ENCODE measurements at regions not wholly inside any gene's neighbourhood (a gene's known extent, or its start where the extent isn't known, plus 50 kb on each side); places are given as distances from the start of the nearest gene placed in this dataset.

DNA sequence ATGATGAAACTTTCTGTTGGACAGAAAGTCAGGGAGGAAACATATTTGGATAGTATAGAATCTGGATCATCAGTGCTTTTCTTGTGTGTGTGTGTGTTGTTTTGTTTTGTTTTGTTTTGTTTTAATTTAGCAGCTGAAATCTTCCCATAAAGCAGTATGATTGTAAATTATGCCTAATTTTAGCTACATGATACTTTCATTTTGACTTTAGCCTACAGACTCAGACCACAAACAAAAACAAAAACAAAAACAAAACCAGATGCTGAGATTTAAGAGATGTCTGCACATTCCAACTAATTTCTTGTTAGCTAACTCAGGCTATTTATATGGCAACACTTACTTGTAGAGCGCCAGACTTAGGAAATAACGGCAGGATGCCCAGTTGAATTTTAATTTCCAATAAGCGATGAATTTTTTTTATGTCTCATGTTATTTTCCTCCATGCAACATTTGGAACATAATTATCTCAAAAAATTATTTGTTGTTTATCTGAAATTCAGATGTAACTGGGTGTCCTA lies 119.5 kb upstream of the TRPC7 start:
- no peak overlapping the region for H2AFZ ChIP-seq (ENCODE audit: low read length)
- no peak overlapping the region for H3K14ac ChIP-seq (ENCODE audit: insufficient read length)
- no peaks in the 10 kb centered on the region for H3K79me2 ChIP-seq (ENCODE audit: control insufficient read depth in 1 of 2, insufficient read depth in 2 of 2, low read length in 2 of 2)
- no peak overlapping the region for H3K4ac ChIP-seq (replicated peaks; ENCODE audit: insufficient read length, low read depth, low read length)
- TF ChIP-seq NRF1 (IDR thresholded peaks at IDR 0.05; ENCODE audit: low read depth, low read length) (no peak), POLR2AphosphoS5 (IDR thresholded peaks at IDR 0.05; ENCODE audit: low read depth, low read length) (no peak), PHF8 (conservative IDR thresholded peaks at IDR 0.05; ENCODE audit: low read depth, low read length) (no peak), CBX5 (IDR thresholded peaks at IDR 0.05; ENCODE audit: low read depth, low read length) (no peak), TAF7 (optimal IDR thresholded peaks at IDR 0.05; ENCODE audit: borderline replicate concordance, low read depth, low read length) (no peak), SP1 (IDR thresholded peaks at IDR 0.05; ENCODE audit: low read depth, low read length) (no peak), MAFK (IDR thresholded peaks at IDR 0.05; ENCODE audit: low read depth, low read length) (no peak), SIX5 (IDR thresholded peaks at IDR 0.05; ENCODE audit: low read depth, low read length) (no peak), KDM5A (IDR thresholded peaks at IDR 0.05; ENCODE audit: low read length) (no peak), BCL11A (IDR thresholded peaks at IDR 0.05; ENCODE audit: low read depth in 2 of 2, low read length in 2 of 2) (no peak), CREB1 (IDR thresholded peaks at IDR 0.05) (no peak)
- TF ChIP-seq, protein P1, sequence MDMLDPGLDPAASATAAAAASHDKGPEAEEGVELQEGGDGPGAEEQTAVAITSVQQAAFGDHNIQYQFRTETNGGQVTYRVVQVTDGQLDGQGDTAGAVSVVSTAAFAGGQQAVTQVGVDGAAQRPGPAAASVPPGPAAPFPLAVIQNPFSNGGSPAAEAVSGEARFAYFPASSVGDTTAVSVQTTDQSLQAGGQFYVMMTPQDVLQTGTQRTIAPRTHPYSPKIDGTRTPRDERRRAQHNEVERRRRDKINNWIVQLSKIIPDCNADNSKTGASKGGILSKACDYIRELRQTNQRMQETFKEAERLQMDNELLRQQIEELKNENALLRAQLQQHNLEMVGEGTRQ (IDR thresholded peaks at IDR 0.05; ENCODE audit: low read length), result no peak
- ChIA-PET CTCF (ENCODE audit: partially characterized antibody) (no interaction called here), POLR2A (ENCODE audit: partially characterized antibody) (no interaction called here)
- H3K56ac ChIP-seq (replicated peaks; ENCODE audit: insufficient read length, low read depth, low read length), result no peak overlapping the region
- H3K79me1 ChIP-seq (ENCODE audit: low read depth, low read length), result no peaks in the 10 kb centered on the region
- H3K4me3 ChIP-seq (ENCODE audit: extremely low read depth in 1 of 4, insufficient read depth in 2 of 4, low read depth in 3 of 4, low read length in 4 of 4), result no peak overlapping the region
- no peak overlapping the region for H2BK20ac ChIP-seq (ENCODE audit: low read length)
- no peak overlapping the region for H3K4me2 ChIP-seq (ENCODE audit: insufficient read depth in 1 of 2, low read depth in 2 of 2, low read length in 2 of 2)
- no peaks in the 10 kb centered on the region for H3K23me2 ChIP-seq (ENCODE audit: low read depth, low read length)
- FAIRE-seq, result no peak
- no peaks in the 10 kb centered on the region for H3K9me3 ChIP-seq (ENCODE audit: insufficient read depth in 2 of 2, low read depth in 1 of 2, low read length in 1 of 2)
- H3K9ac ChIP-seq (replicated peaks in 1 of 4; ENCODE audit: extremely low read depth in 1 of 4, low read depth in 3 of 4, low read length in 3 of 4), result no peak overlapping the region
- 88% methylated on average over 3 of the region's 3 CpGs; no CpG with 5 or more reads in 1 of the 2 experiments for WGBS, 2 experiments (ENCODE audit: extremely low coverage in 1 of 2, insufficient coverage in 1 of 2, insufficient read length in 1 of 2, insufficient replicate concordance in 2 of 2, low coverage in 1 of 2, low lambda C conversion rate in 2 of 2, missing lambda C conversion rate in 1 of 2)
- DNase-seq (ENCODE audit: low read depth in 1 of 2, low spot score in 2 of 2), result no peak
- no peak overlapping the region for H2BK120ac ChIP-seq (replicated peaks; ENCODE audit: low read depth, low read length)
- H4K5ac ChIP-seq (ENCODE audit: insufficient read length, low read depth, low read length), result no peak overlapping the region
- H4K8ac ChIP-seq (ENCODE audit: extremely low read depth, insufficient read depth, low read length), result no peak overlapping the region
- no peak overlapping the region for H2BK12ac ChIP-seq (ENCODE audit: low read depth, low read length)
- H2BK5ac ChIP-seq (ENCODE audit: low read depth, low read length), result no peak overlapping the region
- no peak overlapping the region for H3K27ac ChIP-seq (ENCODE audit: low read depth, low read length)
- H3K23ac ChIP-seq (ENCODE audit: insufficient read length), result no peak overlapping the region
- H2AK5ac ChIP-seq (ENCODE audit: low read depth, low read length), result no peak overlapping the region
- H4K91ac ChIP-seq (replicated peaks; ENCODE audit: insufficient read length, low read length), result no peak overlapping the region
- no peaks in the 10 kb centered on the region for H4K20me1 ChIP-seq (replicated peaks in 1 of 2; ENCODE audit: control insufficient read depth in 1 of 2, insufficient read depth in 2 of 2, low read length in 2 of 2)
- no peaks in the 10 kb centered on the region for H3K4me1 ChIP-seq (replicated peaks in 1 of 4; ENCODE audit: control insufficient read depth in 3 of 4, insufficient read depth in 4 of 4, low read length in 3 of 4)
- H3K36me3 ChIP-seq (ENCODE audit: control insufficient read depth in 2 of 4, insufficient read depth in 4 of 4, low read length in 3 of 4), result no peaks in the 10 kb centered on the region; a peak in 1 of 8 replicates
- no peak overlapping the region for H2BK15ac ChIP-seq (ENCODE audit: low read length)
- H3K18ac ChIP-seq (ENCODE audit: extremely low read depth, low read length), result no peak overlapping the region
- H3K27me3 ChIP-seq (replicated peaks in 1 of 4; ENCODE audit: control insufficient read depth in 3 of 4, extremely low read depth in 1 of 4, insufficient read depth in 3 of 4, low read length in 3 of 4), result no peaks in the 10 kb centered on the region

All from H1 (cell line).